CD4-positive, alpha-beta T cell treated with Interleukin-4 for 1 hour (primary cell): ENCODE measurements at regions not wholly inside any gene's neighbourhood (a gene's known extent, or its start where the extent isn't known, plus 50 kb on each side); places are given as distances from the start of the nearest gene placed in this dataset.

Experiments
- DNase-seq, 2 donors: peaks; one replicate each; pipeline ENCODE4 v3.0.0-alpha.2; 2020 to 2022

DNA sequence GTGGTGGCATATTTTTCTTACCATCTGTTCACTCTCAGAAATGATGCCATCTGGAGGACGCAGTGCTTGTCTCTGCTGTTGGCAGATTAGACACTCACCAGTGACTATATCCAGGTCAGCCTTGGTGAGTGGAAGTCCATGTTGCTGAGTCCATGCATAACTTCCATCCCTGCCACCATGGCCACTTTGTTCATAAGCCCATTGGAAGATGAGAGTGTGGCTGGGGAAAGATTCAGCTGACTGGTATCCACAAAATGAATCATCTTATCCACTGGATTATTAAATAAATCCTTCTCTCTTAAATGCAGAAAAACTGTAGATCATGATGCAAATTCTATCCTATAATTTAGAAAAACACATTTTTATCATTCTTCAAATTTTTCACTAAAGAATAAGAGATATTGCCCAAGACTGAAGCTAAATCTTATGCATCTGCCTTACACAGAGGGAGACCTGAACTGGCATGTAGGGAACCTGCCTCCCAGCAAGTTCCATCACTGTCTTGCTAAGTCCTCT lies 726.9 kb downstream of the TNS3 start:
- DNase-seq, result no peak

DNA sequence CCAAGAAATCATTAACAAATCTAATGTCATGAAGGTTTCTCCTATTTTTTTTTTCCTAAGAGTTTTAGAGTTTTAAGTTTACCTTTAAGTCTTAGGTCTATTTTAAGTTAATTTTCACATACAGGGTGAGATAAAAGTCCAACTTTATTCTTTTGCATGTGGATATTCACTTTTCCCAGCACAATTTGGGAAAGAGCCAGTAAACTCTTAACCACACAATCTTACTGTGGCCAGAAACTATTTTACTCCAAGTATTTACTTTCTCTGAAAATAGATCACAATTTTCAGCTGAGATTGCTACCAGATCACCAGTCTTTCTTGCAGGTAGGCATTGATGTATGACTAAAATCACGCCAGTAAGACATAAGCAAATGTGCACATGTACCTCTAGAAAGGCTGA lies 728.5 kb downstream of the TNS3 start:
- no peak for DNase-seq

DNA sequence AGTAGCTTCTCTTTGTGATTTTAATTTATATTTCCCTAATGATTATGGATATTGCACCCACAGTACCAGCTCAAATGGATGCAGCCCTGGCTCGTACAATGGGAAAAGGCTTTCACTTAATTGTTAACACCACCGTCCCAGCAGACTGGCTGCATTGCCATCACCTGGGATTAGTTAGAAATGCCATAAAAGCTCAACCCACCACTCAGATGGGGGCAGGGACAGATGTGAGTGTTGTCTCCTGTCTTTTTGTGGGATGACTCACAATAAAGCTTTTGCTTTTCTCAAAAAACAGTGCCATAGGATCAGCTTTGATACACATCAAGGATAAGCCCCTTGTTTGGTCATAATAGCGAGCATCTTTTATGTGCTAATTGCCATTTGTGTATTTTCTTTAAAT lies 729.1 kb downstream of the TNS3 start:
- no peak for DNase-seq

DNA sequence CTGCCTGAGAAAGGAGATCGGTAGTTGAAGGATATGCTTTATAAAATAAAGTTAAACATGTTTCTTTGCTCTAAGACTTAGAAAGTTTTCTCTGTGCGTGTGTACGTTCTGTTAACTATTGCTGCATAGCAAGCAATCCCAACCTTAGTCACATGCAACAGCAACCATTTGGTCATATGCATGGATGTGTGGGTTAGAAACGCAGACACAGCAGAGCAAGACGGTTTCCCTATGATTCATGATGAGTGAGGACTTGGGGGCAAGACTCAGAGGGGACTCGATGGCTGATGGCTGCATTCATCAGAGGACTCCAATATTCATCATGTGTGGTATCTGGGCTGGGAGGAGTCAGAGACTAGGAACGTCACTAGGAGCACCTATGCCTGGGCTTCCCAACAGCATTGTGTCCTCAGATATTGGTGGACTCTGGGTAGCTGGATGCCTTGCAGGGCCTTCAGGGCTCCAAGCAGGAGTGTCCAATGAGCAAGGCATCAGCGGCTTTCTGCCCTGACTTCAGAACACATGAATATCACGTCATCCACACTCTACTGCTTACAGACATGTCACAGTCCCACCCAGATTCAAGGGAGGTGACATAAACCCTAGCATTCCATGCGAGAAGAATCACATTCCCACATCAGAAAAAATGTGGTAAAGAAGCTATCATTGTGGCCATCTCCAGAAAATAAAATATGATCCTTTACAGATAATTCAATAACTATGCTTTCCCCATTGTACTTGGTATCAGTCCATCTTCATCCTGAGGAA lies 731.2 kb downstream of the TNS3 start:
- no peak for DNase-seq

DNA sequence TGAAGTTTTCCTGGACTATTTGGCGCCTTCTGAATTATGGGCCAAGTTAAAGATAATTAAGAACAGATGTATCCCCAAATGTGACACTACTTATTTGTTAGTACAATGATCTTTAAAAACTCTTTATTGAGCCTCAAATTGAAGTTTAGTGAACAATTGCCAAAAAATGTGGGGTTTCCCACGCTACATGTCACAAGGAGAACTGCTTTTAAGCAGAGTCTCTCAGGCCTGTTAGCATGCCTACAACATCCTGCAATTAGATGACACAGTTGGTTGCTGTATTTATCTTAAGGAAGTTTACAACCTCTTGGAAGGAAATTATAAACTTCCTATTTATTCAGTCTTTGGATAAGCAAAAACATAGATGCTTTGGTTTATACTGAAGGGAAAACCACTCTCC lies 733.0 kb downstream of the TNS3 start:
- no peak for DNase-seq

- DNase-seq, result no peak
These were observed 733.6 kb downstream of the TNS3 start for GRCh38 chr7:46848311-46848710.

DNA sequence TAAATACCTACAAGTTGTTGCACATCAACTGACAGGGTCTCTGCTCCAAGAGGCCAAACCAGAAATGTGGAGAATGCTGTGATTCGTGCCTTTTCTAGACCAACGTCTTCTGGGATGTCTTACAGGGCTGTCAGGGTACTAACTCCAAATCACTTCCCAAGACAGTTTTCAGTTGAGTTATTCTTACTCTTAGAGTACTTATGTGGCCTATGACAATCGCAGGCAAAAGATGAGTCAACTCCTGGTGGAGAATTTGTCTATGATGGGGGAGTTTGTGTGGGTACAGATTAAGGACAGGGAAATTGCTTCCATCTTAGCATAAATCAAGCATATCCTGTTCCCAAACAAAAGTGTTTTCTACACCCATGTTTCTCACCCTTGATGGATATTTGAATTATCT lies 734.8 kb downstream of the TNS3 start:
- no peak for DNase-seq

DNA sequence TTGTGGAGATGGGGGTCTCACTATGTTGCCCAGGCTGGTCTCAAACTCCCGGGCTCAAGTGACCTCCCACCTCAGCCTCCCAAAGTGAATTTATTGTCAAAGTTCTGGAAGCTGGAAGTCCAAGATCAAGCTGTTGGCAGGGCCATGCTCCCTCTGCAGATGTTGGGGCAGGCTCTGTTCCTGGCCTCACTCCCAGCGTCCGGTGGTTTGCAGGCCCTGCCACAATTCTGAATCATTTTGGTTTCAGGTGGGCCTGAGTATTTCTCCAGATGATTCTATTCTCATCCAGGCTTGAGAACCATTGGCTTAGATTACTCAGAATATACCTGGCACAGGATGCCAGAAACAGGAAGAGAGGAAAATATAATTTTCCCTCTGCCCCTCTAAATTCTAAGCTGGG lies 737.4 kb downstream of the TNS3 start:
- DNase-seq, result no peak

DNA sequence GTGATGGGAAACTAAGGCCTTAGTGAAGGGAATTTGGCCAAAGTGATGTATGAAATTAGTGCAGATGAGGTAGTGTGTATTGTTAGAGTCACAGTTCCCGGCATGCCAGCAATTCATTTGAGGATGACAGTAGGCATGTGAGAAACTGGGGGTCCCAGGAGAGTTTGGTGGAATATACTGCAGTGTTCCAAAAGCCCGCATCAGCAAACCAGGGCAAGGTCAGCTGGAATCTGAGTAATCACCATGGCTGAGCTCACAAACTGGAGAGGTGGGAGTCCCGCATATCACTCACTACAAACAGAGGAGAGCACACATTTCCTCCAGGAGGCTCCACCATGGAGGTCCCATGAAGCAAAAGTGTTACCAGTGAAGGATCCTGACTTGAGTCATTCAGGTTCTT lies 740.7 kb downstream of the TNS3 start:
- no peak for DNase-seq

DNA sequence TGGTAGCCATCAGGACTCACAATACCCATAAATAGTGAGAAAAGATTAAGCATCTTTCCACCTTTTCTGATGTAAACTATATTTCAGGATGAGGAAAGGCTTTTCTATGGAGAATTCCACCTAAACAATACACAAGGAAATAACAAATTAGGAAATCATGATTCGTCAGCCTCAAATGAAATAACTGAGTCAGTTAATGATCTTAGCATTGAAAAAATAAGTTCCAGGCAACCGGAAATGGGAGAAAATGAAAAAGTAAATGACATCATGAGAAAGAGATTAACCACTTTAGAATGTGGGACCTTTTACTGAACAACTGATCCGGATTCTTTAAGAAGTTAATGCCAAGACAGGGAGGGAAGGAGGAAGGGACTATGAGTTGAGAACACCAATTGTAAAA lies 742.3 kb downstream of the TNS3 start:
- no peak for DNase-seq

DNA sequence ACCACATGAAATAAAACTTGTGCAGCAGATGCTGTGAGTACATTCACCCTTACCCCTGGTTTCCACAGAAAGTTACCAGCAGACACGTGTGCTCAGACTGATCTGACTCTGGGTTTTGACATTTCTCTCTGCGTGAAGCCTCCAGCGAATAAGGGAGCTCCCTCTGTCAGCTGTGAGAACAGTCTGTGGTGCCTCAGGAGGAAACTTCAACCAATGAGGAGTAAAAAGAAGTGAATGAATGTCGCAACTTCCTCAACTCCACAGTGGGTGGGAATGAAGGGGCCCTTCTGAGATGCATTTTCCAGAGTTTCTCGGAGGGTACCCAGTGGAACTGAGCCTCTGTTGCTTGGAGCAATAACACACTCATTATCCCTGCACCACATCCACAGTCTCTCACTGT lies 743.4 kb downstream of the TNS3 start:
- no peak for DNase-seq

DNA sequence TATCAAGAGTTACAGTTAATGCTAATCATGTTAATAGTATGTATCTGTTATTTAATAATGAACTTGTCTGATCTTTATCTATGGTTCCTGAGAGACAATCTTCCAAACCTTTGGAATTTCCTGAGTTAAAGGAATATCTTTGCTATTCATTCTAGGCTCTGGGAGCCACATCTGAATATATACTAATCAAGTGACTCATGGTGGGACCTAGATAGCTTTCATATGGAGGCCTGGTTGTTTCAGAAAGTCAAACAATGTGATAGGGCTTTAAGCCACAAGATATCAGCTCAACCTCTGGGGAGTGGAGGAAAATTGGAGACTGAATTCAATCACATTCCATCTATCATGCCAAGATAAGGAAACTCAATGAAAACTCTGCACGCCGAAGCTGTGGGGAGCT lies 746.4 kb downstream of the TNS3 start:
- DNase-seq, result no peak

DNA sequence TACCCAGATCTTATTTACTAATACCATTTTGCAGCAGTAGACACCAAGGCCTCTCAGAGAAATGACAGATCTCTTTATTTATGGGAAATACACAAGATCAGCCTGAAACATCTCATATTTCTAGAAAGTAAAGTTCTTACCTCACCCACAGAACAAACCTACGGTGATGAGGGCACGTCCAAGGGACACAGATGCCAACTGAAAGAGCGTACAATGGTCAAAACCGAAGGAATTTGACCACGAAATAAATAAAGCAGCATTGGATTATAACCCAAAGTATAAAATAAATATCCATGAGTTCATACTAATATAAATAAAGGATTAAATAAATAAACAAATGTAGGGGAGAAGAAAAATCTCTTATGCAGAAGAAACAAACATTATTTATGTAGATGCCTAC lies 747.0 kb downstream of the TNS3 start:
- DNase-seq, result no peak

GRCh38 chr7:46833197-46833596 lies 748.7 kb downstream of the TNS3 start:
- no peak for DNase-seq

DNA sequence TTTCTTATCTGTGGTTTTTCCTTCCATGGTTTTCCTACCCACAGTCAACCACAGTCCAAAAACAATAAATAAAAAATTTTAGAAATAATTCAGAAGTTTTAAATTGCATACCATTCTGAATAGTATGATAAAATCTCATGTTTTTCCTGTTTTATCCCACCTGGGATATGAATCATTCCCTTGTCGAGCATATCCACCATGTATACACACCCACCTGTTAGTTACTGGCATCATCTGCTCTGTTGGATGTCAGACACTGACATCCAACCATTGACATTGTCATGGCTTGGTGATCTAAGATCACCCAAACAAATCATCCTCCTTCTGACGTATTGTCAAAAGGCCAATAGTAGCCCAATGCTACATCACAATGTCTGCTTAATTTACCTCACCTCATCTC lies 749.8 kb downstream of the TNS3 start:
- no peak for DNase-seq

- no peak for DNase-seq
These were observed 762.1 kb downstream of the TNS3 start for GRCh38 chr7:46819819-46820218.

DNA sequence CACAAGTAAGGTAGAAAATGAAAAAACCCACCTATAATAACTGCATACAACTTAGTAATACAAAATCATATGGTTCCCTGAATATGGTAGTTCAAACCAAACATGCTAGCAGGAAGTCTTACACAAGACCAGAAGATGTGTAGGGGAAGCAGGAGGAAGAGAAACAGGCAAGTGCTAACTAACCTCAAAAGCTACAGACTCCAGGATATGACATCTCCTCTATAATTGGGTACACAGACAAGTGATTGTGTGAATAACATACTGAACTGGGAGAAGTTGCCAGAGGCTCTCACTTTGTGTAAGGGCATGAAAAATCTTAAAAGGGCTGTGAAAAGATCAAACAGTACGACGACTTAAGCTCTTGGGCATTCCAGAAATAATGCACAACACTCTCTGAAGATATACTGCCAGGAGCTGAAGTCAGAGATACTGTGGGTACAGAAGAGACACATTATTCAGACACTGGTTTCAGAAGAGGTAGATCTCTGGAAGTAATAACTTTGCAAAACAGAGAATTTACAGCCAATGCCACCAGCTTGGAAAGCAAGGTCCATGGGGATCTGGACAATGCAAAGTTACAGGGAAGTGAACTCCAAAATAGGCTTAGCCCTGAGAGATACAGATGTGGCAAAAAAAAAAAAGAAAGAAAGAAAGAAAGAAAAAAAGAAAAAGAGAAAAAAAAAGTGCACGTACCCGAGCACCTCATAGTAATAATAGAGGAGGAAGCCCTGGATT lies 767.2 kb downstream of the TNS3 start:
- no peak for DNase-seq

GRCh38 chr7:46812101-46812675 lies 769.7 kb downstream of the TNS3 start:
- DNase-seq, result no peak

GRCh38 chr7:46811529-46811928 lies 770.4 kb downstream of the TNS3 start:
- no peak for DNase-seq

- no peak for DNase-seq
These were observed 770.9 kb downstream of the TNS3 start for GRCh38 chr7:46810986-46811385.

- DNase-seq, result no peak
These were observed 772.0 kb downstream of the TNS3 start for GRCh38 chr7:46809886-46810285.

GRCh38 chr7:46806856-46807255 lies 775.1 kb downstream of the TNS3 start:
- no peak for DNase-seq

DNA sequence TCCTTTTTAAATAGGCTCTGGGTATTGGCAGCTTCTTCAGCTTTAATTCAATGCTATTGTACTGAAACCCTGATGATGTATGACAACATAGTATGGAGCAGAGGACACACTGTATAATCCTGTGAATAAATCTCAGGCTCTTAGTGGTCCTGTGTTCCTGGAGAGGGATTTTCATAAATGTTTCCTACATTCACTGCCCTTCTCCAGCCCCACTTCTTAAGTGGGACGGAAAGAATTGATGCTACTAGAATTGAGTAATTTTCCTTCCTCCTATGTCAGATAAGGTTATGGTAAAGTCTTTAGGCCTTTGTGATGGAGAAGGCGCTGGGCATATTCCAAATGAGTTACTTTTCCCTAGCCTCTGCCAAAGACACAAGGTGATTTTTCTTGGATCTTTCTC lies 779.4 kb downstream of the TNS3 start:
- DNase-seq, result no peak

DNA sequence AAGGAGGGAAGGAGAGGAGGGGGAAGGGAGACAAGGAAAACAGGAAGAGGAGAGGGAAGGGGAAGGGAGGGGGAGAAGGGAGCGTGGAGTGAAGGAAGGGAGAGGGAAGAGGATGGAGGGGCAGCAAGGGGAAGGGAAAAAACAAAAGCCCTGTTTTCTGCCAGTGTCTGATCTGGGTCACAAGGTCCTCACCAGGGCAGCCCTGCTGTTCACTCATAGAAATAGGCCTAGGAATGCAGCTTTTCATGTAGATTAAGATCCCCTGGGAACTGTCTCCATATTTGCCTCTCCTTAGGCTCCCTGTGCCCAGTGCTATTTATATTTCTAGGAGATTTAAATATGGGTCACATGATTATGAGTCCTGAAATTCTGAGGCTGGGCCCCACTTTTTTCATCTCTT lies 790.7 kb downstream of the TNS3 start:
- no peak for DNase-seq
